ENCODE measurements at regions not wholly inside any gene's neighbourhood (a gene's known extent, or its start where the extent isn't known, plus 50 kb on each side); places are given as distances from the start of the nearest gene placed in this dataset.
A peak's percentile ranks its signal among the peaks of the same experiment; 100 is the strongest.

- Histone ChIP-seq H3K4me3 (no peak overlapping the region), H3K27ac (no peak overlapping the region)
- DNase-seq (ENCODE audit: low spot score) = peak; percentile 38
- TF ChIP-seq CTCF (IDR thresholded peaks at IDR 0.05) = no peak
Observed at GRCh38 chr4:8697826-8698225, 105.3 kb downstream of the CPZ start.

GRCh38 chr4:8696369-8697127 is 104.0 kb downstream of the CPZ start:
- no peak for TF ChIP-seq CTCF (IDR thresholded peaks at IDR 0.05)
- H3K27ac ChIP-seq = no peak overlapping the region
- no peak overlapping the region for H3K4me3 ChIP-seq
- peak; percentile 57 for DNase-seq (ENCODE audit: low spot score)

GRCh38 chr4:8695237-8696219 is 103.0 kb downstream of the CPZ start:
- TF ChIP-seq CTCF (IDR thresholded peaks at IDR 0.05) = no peak
- Histone ChIP-seq H3K27ac (no peak overlapping the region), H3K4me3 (no peak overlapping the region)
- DNase-seq (ENCODE audit: low spot score) = peak; percentile 57

DNA sequence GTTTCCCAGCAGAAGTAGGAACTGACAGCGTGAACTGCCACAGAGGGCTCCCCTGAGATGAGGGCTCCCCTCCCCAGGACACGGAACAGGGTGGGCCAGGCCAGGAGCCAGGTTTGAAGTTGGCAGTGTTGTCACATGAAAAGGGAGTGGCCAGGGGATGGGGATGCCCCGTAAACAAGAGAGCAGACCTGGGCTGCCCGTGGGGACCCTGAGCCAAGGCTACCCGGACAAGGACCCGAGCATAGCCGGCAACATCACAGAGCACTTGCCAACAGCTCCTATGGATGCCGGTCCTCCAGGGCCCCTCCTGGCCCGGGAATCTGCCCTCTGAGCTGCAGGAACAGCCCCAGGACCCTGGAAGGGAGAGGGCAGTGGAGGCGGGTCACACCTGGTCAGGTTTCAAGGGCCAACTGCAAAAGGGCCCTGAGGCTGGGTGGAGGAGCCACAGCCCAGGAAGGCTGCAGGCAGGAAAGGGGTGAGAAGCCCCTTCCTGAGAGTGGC is 102.1 kb downstream of the CPZ start:
- peak; percentile 62 for DNase-seq (ENCODE audit: low spot score)
- TF ChIP-seq CTCF (IDR thresholded peaks at IDR 0.05) = no peak
- H3K4me3 ChIP-seq = no peak overlapping the region
- no peak overlapping the region for H3K27ac ChIP-seq

GRCh38 chr4:8694226-8694625 is 101.7 kb downstream of the CPZ start:
- no peak for TF ChIP-seq CTCF (IDR thresholded peaks at IDR 0.05)
- peak; percentile 47 for DNase-seq (ENCODE audit: low spot score)
- no peak overlapping the region for H3K27ac ChIP-seq
- no peak overlapping the region for H3K4me3 ChIP-seq

DNA sequence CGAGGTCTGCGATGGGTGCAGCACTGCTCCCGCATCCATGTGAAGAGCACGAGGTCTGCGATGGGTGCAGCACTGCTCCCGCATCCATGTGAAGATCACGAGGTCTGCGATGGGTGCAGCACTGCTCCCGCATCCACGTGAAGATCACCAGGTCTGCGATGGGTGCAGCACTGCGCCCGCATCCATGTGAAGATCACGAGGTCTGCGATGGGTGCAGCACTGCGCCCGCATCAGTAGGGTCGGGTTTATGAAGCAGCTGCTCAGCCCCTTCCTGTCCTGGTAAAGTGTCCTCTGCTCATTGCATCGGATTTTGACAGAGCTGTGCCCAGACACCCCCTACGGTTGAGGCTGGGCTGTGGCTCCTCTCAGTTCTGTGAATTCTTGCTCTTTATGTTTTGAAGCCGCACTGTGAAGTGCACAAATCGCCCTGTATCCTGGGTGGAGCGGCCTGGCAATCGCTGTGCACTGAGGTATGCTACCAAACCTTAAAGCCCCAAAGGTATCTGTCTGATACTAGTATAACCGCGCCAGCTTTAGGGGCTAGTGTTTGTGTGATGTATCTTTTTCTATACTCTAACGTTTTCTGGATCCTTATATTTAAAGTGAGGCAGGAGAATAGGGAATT is 98.7 kb downstream of the CPZ start:
- peak; percentile 36 for DNase-seq (ENCODE audit: low spot score)
- no peak overlapping the region for H3K27ac ChIP-seq
- no peak overlapping the region for H3K4me3 ChIP-seq
- TF ChIP-seq CTCF (IDR thresholded peaks at IDR 0.05) = no peak

All from coronary artery (tissue), 2 donors.